ENCODE measurements at regions not wholly inside any gene's neighbourhood (a gene's known extent, or its start where the extent isn't known, plus 50 kb on each side); places are given as distances from the start of the nearest gene placed in this dataset.

GRCh38 chr1:239189998-239190512 lies 196.3 kb upstream of the CHRM3 start:
- TF ChIP-seq, protein P1, sequence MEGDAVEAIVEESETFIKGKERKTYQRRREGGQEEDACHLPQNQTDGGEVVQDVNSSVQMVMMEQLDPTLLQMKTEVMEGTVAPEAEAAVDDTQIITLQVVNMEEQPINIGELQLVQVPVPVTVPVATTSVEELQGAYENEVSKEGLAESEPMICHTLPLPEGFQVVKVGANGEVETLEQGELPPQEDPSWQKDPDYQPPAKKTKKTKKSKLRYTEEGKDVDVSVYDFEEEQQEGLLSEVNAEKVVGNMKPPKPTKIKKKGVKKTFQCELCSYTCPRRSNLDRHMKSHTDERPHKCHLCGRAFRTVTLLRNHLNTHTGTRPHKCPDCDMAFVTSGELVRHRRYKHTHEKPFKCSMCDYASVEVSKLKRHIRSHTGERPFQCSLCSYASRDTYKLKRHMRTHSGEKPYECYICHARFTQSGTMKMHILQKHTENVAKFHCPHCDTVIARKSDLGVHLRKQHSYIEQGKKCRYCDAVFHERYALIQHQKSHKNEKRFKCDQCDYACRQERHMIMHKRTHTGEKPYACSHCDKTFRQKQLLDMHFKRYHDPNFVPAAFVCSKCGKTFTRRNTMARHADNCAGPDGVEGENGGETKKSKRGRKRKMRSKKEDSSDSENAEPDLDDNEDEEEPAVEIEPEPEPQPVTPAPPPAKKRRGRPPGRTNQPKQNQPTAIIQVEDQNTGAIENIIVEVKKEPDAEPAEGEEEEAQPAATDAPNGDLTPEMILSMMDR (IDR thresholded peaks at IDR 0.05) = no peak
- TF ChIP-seq POLR2AphosphoS5 (IDR thresholded peaks at IDR 0.05; ENCODE audit: insufficient read depth in 1 of 2, low read depth in 1 of 2) (no peak), POLR2A (IDR thresholded peaks at IDR 0.05) (no peak)

Measured in vagina (tissue), 2 donors.